ENCODE measurements at regions not wholly inside any gene's neighbourhood (a gene's known extent, or its start where the extent isn't known, plus 50 kb on each side); places are given as distances from the start of the nearest gene placed in this dataset.
"Not testable (repeated sequence)": the region's sequence is repeated elsewhere in the genome, so short reads cannot be mapped to it uniquely, and the experiment has no call there.

DNA sequence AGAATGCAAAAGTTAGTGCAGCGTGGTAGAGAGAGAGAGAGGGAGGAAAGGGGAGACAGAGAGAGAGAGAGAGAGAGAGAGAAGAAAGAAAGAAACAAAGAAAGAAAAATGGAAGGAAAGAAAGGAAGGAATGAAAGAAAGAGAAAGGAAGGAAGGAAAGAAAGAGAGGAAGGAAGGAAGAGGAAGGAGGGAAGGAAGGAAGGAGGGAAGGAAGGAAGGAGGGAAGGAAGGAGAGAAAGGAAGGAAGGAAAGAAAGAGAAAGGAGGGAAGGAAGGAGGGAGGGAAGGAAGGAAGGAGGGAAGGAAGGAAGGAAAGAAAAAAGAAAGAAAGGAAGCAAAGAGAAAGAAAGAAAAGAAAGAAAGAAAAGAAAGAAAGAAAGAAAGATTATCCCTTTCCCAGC, 209.8 kb upstream of the MYO3A start:
- DNase-seq: no peak

DNA sequence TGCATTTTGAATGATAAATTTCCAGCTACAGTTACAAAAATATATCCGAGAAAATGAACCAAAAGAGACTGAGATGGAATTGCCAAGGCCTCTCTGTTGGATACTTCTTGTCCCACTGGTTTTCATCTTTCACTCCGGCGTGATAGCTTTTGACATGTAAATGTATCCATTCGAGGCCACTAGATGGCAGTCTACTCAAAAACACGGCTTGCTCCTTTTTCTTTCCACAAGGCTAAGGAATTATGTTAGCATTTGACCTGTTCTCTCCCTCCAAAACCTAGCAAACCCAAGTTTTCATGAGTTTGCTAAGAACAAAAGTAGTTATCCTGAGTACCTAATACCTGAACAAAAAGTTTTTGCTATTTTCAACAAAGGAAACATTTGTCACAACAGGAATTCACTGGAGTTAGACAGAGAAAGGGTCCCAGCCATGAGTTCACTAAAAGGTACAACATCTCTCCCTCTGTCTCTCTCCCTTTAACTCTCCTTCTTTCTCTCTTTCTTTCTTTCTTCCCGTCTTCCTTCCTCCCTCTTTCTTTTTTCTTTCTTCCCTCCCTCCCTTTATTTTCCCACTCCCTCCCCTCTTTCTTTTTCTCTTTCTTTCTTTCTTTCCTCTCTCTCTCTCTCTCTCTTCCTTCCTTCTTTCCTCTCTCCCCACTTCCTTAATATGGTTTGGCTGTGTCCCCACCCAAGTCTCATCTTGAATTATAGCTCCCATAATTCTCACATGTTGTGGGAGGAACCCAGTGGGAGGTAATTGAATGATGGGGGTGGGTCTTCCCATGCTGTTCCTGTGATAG, 207.9 kb upstream of the MYO3A start:
- DNase-seq: no peak

GRCh38 chr10:25738776-25739175, 195.3 kb upstream of the MYO3A start:
- DNase-seq: no peak

DNA sequence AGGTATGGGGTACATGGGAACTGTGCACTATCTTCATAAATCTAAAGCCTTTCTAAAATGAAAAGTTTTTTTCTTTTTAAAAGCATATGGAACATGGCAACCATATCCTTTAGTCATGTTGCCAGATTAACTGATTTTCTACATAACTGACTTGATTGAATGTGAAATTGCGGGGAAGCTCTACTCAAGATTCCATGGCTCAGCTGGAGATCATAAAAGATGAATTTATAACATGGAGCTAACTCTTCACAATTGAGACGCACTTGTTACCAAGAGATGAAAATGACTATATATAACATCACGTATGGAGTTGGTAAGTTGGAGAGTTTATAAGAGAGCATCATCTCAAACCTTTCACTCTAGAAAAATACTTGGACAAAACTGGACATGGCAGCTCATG, 190.2 kb upstream of the MYO3A start:
- DNase-seq: no peak

GRCh38 chr10:25744574-25744973, 189.5 kb upstream of the MYO3A start:
- no peak for DNase-seq

DNA sequence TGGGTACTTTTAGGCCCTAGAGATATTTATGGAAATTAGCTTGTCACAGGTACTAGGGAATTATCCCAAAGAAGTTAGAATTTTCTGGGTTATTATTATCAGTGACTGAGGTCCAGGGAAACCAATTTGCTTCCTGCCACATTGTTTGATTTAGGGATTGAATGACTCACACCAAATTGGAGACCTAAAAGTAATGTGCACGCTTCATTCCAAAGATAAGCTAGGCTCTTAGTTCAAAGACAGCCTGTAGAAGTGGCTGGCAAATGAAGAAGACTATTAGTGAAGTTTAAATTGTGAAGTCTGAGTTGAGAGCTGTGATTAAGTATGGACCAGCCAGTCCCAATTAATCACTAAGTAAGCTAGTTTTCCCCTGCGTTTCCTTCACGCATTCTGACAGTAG, 188.1 kb upstream of the MYO3A start:
- DNase-seq: no peak

DNA sequence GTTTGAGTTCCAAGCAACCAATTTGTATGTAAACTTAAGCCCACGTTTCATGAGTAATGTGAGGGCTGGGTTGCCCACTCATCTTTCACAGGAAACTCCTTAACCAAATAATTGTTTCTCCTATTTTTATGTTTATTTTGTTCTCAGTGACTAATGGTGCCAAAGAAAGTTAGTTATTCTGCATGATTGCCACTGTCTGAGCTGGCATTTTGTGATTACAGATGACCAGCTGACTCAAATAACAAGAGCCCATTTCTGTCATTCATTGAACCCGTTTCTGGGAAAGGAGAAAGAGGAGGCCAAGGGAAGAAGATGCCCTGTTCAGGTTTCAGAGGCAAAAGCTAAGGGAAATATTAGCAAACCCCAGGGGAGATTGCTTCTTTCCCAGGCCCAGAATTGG, 186.9 kb upstream of the MYO3A start:
- DNase-seq: no peak

- no peak for DNase-seq
These were observed 185.5 kb upstream of the MYO3A start for GRCh38 chr10:25748509-25748908.

GRCh38 chr10:25753776-25754175, 180.3 kb upstream of the MYO3A start:
- no peak for DNase-seq

DNA sequence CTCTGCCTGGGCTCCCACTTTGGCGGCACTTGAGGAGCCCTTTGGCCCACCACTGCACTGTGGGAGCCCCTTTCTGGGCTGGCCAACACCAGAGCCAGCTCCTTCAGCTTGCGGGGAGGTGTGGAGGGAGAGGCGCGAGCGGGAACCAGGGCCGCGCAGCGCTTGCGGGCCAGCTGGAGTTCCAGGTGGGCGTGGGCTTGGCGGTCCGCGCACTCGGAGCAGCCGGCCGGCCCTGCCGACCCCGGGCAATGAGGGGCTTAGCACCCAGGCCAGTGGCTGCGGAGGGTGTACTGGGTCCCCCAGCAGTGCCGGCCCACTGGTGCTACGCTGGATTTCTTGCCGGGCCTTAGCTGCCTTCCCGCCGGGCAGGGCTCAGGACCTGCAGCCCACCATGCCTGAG, 178.2 kb upstream of the MYO3A start:
- not testable (repeated sequence) for DNase-seq

DNA sequence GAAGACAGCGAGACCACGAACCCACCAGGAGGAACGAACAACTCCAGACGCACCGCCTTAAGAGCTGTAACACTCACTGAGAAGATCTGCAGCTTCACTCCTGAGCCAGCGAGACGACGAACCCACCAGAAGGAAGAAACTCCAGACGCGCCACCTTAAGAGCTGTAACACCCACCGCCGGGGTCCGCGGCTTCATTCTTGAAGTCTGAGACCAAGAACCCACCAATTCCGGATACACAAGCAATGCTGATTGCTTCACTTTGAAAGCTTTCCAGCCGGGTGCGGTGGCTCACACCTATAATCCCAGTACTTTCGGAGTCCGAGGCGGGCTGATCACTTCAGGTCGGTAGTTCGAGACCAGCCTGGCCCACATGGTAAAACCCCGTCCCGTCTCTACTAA, 177.2 kb upstream of the MYO3A start:
- DNase-seq: no peak

GRCh38 chr10:25758041-25758457, 176.0 kb upstream of the MYO3A start:
- no peak for DNase-seq

DNA sequence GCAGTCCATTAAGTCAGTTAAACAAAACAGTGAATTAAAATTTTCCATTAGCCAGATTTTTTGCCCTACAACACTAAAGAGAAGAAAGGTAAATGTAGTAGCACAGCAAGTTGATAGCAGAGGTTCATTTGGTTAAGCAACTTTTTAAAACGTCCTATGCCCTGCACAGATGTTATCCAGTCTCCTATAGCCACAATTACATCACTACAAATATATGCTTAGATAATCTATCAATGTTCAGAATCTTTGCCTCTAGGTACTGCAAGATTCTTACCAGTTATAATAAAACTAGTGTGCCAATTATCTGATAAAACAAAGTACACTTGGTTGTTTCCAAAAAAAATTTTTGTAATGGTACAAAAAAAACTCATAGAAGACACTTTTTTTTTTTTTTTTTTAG, 175.5 kb upstream of the MYO3A start:
- no peak for DNase-seq

DNA sequence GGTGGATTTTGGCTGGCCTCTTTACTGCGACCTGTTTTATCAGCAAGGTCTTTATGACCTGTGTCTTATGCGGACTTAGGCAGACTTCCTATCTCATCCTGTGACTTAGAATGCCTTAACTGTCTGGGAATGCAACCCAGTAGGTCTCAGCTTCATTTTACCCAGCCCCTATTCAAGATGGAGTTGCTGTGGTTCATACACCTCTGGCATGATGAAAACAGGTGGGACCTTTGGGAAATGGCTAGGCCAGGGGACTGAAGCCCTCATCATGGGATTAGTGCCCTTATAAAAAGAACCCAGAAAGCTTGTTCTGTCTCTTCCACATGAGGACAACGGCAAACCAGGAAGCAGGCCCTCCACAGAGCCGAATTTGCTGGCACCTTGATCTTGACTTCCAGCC, 172.1 kb upstream of the MYO3A start:
- no peak for DNase-seq

DNA sequence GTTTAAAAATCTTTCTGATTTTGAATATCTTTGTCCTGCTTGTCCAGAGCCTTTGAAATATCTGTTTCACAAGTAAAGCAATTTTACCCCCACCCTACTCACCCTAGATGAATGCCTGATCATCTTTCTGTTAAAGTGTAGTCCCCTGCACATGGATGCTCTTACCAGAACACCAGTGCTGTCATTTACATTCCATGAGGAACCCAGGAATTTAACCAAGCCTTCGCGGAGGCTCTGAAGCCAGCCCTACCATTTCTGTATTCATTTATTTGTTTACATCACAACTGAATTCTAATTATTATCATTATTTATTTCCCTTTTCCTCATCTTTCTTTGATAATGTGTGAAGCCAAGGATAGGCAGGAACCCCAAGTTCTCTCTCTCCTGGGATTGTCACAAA, 167.8 kb upstream of the MYO3A start:
- no peak for DNase-seq

DNA sequence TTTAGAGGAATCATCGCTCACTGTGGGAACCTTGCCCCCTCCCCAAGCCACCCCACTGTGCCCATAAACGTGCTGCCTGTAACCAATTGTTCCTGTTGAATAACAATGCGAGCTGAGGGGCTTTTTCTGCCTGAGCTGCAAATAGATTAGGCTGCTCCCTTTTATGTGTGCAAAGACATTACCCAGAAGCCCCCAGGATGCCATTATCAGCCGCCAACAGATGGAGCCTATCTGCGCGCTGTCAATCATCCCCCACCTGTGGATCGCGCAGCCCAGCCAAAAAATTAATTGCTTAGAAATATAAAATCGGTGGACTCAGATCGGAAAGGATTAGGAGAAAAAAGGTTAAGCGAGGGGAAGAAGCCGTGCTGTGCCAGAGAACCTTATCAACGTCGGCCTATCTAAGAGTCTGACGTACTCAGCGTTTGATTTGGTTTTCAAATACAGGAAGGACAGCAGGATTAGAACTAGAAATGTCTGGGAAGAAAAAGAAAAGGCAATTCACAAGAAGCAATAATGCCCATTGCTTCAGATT, 167.3 kb upstream of the MYO3A start:
- DNase-seq: no peak

DNA sequence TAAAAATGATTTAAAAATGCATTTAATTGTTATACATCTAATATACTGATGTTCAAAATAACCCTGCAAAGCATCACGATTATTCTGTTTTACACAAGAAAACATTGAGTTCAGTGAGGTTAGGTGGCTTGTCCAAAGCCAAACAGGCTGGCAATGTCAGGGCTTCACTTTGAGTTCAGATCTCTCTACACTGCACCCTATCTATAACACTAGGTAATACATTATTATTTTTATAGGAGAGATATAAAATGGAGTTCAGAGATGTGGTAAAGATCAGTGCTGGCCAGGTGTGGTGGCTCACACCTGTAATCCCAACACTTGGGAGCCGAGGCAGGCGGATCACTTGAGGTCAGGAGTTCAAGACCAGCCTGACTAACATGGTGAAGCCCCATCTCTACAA, 165.9 kb upstream of the MYO3A start:
- no peak for DNase-seq

DNA sequence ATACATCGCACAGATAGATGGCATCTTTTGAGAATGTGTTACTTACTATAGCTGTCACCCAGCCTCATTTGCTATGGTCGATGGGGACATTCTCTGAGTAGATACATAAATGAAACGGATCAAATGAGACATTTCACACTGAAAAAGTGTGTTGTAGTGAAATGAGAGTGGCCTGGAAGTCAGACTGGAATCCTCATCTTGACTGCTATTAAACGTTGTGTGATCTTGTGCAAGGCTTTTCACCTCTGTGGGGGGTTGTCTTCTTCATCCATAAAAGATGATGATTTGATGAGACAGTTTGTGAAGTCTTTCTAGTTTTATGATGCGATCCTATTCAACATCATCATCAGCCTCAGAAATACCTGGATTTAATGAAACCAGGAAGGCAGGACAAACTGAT, 155.4 kb upstream of the MYO3A start:
- no peak for DNase-seq

DNA sequence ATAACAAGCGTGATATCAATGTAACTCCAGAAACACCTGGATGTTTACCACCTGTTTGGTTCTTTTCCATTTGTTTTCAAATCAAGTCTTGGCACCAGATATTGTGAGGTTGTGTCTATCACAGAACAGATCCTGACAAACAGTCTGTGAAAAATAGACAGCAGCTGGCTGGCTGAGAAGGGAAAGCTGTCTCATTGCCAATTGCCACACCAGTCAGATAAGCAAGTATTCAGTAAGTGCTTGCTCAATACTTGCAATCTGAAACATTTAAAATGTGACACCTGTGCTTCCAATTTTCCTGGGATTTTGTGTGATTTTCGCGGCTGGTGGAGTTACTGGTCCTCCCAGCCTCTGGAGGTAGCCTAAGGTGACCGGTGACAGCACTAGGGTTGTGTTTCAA, 147.9 kb upstream of the MYO3A start:
- no peak for DNase-seq

DNA sequence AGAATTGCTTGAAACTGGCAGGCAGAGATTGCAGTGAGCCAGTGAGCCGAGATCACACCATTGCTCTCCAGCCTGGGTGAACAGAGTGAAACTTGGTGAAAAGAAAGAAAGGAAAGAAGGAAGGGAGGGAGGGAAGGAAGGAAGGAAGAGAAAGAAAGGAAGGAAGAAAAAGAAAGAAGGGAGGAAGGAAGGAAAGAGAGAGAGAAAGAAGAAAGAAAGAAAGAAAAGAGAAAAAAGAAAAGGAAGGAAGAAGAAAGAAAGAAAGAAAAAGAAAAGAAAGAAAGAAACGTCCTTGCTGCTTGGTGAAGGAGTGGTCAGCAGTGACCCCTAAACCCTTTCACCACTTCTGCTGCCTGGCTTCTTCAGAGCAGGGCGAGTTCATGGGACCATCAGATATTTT, 147.1 kb upstream of the MYO3A start:
- no peak for DNase-seq

DNA sequence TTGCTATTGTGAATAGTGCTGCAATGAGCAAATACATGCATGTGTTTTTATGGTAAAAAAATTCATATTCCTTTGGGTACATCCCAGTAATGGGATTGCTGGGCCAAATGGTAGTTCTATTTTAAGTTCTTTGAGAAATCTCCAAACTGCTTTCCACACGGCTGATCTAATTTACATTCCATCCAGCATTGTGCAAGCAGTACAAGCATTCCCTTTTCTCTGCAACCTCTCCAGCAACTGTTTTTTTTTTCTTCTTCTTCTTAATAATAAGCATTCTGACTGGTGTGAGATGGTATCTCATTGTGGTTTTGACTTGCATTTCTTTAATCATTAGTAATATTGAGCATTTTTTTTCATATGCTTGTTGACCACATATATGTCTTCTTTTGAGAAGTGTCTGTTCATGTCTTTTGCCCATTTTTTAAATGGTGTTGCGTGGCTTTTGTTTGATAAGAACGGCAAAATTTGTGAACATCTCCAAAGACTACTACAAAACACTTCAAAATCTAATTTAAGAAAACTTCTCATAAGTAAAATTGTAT, 136.1 kb upstream of the MYO3A start:
- no peak for DNase-seq

DNA sequence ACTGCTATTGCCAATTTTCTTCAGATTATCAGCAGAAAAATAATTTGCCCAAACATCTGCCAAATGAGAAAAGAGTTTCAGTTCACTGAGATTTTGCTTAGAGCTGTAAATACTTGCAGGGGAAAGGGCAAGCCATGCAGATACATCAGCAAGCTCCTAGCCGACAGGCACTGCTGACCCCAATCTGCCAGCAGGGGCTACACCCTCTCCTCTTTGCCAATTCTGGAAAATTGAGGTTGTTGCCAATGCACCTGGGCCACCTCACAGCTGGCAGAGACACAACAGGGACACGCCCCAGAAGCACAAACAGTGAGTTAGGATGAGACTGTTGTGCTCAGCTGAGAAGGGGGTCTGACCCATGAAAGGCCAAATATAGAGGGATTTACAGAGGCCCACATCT, 129.5 kb upstream of the MYO3A start:
- no peak for DNase-seq

DNA sequence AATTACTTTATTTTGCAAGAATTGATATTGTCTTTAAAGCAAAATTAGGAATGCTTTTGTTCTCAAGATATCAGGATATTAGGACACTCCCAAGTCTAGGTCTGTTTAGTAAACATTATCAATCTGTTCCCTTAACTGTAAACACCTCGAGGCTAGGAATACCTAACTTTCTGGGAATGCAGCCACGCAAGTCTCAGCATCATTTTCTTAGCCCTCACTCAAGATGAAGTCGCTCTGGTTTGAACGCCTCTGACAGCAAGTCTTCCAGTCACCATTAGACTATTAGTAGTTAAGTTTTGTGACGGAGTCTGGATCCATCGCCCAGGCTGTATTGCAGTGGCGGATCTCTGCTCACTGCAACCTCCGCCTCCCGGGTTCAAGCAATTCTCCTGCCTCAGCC, 128.0 kb upstream of the MYO3A start:
- DNase-seq: no peak

DNA sequence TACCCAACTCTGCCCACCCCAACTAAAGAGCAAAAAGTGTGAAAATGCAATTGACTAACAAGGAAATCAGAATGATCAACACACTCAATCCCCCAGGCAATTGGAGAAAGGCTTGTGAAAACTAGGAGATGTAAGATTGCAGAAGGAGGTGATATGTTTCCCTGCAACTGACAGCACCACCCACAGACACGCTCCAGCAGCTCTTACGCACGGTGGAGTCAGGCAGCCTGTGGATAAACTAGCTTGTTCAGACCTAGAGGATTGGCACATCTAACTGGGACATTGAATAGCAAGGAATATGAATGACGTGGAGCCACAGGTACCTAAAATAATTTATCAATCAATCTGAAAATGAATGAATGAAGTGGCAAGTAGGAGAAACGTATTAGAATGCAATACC, 125.7 kb upstream of the MYO3A start:
- no peak for DNase-seq
